ENCODE measurements at regions not wholly inside any gene's neighbourhood (a gene's known extent, or its start where the extent isn't known, plus 50 kb on each side); places are given as distances from the start of the nearest gene placed in this dataset.

DNA sequence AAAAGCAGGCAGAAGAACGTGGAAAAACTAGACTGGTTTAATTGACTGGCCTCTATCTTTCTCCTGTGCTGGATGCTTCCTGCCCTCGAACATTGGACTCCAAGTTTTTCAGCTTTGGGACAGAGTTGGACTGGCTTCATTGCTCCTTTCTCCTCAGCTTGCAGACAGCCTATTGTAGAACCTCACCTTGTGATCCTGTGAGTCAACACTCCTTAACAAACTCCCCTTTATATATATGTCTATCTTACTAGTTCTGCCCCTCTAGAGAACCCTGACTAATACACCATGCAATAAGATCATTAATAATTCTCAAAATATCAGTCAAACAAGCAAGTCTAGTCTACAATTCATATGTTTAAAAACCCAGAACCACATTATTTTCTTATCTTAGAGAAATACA lies 662.4 kb downstream of the TBC1D4 start:
- H3K4me3 ChIP-seq (ENCODE audit: low read length): no peak overlapping the region
- TF ChIP-seq, protein P1, sequence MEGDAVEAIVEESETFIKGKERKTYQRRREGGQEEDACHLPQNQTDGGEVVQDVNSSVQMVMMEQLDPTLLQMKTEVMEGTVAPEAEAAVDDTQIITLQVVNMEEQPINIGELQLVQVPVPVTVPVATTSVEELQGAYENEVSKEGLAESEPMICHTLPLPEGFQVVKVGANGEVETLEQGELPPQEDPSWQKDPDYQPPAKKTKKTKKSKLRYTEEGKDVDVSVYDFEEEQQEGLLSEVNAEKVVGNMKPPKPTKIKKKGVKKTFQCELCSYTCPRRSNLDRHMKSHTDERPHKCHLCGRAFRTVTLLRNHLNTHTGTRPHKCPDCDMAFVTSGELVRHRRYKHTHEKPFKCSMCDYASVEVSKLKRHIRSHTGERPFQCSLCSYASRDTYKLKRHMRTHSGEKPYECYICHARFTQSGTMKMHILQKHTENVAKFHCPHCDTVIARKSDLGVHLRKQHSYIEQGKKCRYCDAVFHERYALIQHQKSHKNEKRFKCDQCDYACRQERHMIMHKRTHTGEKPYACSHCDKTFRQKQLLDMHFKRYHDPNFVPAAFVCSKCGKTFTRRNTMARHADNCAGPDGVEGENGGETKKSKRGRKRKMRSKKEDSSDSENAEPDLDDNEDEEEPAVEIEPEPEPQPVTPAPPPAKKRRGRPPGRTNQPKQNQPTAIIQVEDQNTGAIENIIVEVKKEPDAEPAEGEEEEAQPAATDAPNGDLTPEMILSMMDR (IDR thresholded peaks at IDR 0.05; ENCODE audit: insufficient read depth, low read depth, low read length, missing control alignments): no peak
- peak; percentile 8 for DNase-seq (ENCODE audit: low read depth)

DNA sequence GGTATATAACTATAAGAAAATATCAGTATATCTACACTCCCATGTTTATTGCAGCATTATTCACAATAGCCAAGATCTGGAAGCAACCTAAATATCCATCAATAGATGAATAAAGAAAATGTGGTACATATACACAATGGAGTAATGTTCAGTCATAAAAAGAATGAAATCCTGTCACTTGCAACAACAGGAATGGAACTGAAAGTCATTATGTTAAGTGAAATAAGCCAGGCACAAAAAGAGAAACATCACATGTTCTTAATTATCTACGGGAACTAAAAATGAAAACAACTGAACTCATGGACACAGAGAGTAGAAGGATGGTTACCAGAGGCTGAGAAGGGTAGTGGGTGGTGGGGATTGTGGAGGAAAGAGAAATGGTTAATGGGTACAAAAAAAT lies 665.2 kb downstream of the TBC1D4 start:
- no peak for DNase-seq (ENCODE audit: low read depth)
- TF ChIP-seq, protein P1 (IDR thresholded peaks at IDR 0.05; ENCODE audit: insufficient read depth, low read depth, low read length, missing control alignments): no peak
- H3K4me3 ChIP-seq (ENCODE audit: low read length): no peak overlapping the region

DNA sequence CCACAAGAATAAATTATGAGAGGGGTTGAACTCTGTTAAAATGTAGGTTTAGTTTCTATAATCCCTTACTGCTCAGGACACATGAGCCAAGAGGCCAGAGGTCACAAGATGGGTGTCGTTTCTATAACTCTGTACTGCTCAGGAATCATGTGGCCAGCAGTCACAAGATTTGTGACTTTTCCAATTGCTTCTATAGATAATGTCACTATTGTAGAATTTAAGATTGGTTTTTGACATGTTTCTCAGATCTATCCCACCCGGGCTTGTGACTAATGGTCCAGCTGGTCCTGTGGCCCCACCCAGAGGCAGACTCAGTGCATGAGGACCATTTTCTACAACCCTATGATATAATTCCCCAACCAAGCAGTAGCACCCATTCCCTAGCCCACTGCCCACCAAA lies 662.0 kb upstream of the KLF12 start:
- no peak for DNase-seq (ENCODE audit: low read depth)
- no peak overlapping the region for H3K4me3 ChIP-seq (ENCODE audit: low read length)
- TF ChIP-seq, protein P1 (IDR thresholded peaks at IDR 0.05; ENCODE audit: insufficient read depth, low read depth, low read length, missing control alignments): no peak

DNA sequence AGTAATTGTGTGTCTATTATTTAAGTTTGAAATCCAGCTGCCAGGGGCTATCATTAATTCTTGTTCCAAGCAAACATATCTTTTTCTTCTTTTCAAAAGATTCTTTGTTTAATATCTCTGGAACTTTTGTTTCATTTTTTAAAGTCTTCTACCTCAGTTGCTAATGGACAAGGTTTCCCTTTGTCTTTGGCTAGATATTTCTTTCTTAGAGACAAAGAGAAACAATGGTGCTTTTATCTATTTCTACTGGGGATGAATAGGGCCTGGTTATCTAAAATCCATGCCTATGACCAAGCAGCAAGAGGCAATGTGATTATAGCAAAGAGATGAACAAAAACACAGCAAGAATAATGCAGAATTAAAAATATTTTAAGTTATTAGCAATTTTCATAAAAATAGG lies 661.3 kb upstream of the KLF12 start:
- H3K4me3 ChIP-seq (ENCODE audit: low read length): no peak overlapping the region
- DNase-seq (ENCODE audit: low read depth): no peak
- TF ChIP-seq, protein P1 (IDR thresholded peaks at IDR 0.05; ENCODE audit: insufficient read depth, low read depth, low read length, missing control alignments): no peak

DNA sequence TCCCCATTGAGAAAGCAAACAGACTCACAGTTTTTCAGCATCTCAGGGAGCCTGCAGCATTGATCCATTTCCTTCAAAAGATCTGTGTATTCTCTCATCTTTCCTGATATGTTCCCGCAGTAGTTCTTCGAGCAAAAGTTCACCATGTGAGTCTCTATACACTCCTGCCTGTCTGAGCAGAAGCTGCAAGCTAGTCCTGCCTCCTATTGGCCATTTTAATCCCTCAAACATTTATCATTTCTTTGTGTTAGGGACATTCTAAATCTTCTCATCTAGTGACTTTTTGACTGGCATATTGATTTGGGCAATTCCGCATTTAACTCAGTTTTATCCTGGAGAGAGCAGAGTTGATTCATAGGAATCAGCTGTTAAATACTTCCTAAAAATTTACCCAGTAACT lies 660.4 kb upstream of the KLF12 start:
- no peak for DNase-seq (ENCODE audit: low read depth)
- H3K4me3 ChIP-seq (ENCODE audit: low read length): no peak overlapping the region
- TF ChIP-seq, protein P1 (IDR thresholded peaks at IDR 0.05; ENCODE audit: insufficient read depth, low read depth, low read length, missing control alignments): no peak

DNA sequence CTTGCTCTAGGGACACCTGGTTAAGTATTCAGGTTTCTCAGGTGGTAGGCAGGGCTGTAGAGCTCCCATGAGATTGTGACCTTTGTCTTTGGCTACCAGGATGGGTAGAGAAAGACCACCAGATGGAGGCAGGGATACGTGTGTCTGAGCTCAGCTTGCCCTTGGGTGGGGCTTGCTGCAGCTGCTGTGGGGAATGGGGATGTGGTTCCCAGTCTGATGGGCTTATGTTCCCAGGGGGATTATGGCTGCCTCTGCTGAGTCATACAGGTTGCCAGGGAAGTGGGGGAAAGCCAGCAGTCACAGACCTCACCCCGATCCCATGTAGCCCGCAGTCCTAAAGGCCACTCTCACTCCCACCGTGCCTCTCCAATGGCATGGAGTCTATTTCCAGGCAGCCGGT lies 659.9 kb upstream of the KLF12 start:
- no peak for DNase-seq (ENCODE audit: low read depth)
- no peak overlapping the region for H3K4me3 ChIP-seq (ENCODE audit: low read length)
- TF ChIP-seq, protein P1 (IDR thresholded peaks at IDR 0.05; ENCODE audit: insufficient read depth, low read depth, low read length, missing control alignments): no peak

DNA sequence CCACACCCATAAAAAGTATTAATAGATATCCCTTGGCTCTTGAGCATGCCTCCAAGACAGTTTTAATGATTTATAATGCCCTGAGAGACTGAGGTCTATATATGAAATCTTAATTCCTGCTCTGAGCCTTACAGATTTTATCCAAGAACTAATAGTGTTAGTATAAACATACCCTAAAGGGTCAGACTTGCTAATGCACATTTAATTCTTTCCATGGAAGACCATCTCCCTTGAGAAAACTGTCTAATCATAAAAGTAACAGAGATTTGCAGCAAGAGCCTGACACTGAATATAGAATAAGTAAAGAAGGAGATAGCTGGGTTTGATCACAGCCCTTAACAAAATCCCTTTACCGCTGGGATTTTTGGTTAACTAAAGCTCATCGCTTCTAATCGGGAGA lies 650.8 kb upstream of the KLF12 start:
- TF ChIP-seq, protein P1 (IDR thresholded peaks at IDR 0.05; ENCODE audit: insufficient read depth, low read depth, low read length, missing control alignments): no peak
- H3K4me3 ChIP-seq (ENCODE audit: low read length): no peak overlapping the region
- no peak for DNase-seq (ENCODE audit: low read depth)
